OCI-LY7 (cell line): ENCODE measurements at regions not wholly inside any gene's neighbourhood (a gene's known extent, or its start where the extent isn't known, plus 50 kb on each side); places are given as distances from the start of the nearest gene placed in this dataset.

Experiments
- BruUV-seq: library from RNA; stranded (reverse); fragments of 400-500 nt; replicated peaks from 2 replicates; lab custom pipeline; 2021; lab: Mats Ljungman, UMichigan
- CTCF ChIA-PET: fragments of 300-600 bp; sonication (Branson Sonifier 250); formaldehyde crosslinking; loops from one replicate; lab custom pipeline; 2022; ENCODE audit warnings: antibody characterized with exemption; ENCODE audit not compliant: unreplicated experiment; lab: Charles Lee
- POLR2A ChIA-PET: fragments of 300-600 bp; sonication (Branson Sonifier 250); formaldehyde crosslinking; loops from one replicate; lab custom pipeline; 2022; ENCODE audit warnings: antibody characterized with exemption; lab: Charles Lee
- DNase-seq: peaks from one replicate; pipeline ENCODE4 v3.0.0-alpha.2; 2015; ENCODE audit warnings: low spot score
- H2AFZ ChIP-seq: fragments of 200-600 bp; sonication (generic), shearing (Covaris generic); 2 replicates; pipeline ENCODE4 v1.6.1; 2014; ENCODE audit warnings: mild to moderate bottlenecking, antibody characterized with exemption, low read length, moderate library complexity
- H3K27ac ChIP-seq: fragments of 200-600 bp; sonication (generic); 2 replicates; pipeline ENCODE4 v1.5.1; 2014; ENCODE audit warnings: mixed run types, low read depth, mild to moderate bottlenecking, moderate library complexity, low read length, inconsistent platforms; ENCODE audit not compliant: poor library complexity, severe bottlenecking
- H3K36me3 ChIP-seq: fragments of 200-600 bp; sonication (generic); 2 replicates; pipeline ENCODE4 v1.6.1; 2014; ENCODE audit warnings: mild to moderate bottlenecking, antibody characterized with exemption, low read length, moderate library complexity, mixed read lengths; ENCODE audit not compliant: insufficient read depth
- H3K4me1 ChIP-seq: fragments of 200-600 bp; sonication (generic); 2 replicates; pipeline ENCODE4 v1.5.1; 2014; ENCODE audit warnings: mild to moderate bottlenecking, low read length; ENCODE audit not compliant: insufficient read depth, poor library complexity, severe bottlenecking
- H3K4me2 ChIP-seq: fragments of 200-600 bp; sonication (generic); 2 replicates; pipeline ENCODE4 v1.6.1; 2014; ENCODE audit warnings: mild to moderate bottlenecking, low read length
- H3K4me3 ChIP-seq: fragments of 200-600 bp; sonication (generic); 2 replicates; pipeline ENCODE4 v1.5.1; 2014; ENCODE audit warnings: mild to moderate bottlenecking, low read depth, low read length; ENCODE audit not compliant: poor library complexity, severe bottlenecking
- H3K79me2 ChIP-seq: fragments of 200-600 bp; sonication (generic); 2 replicates; pipeline ENCODE4 v1.6.1; 2016; ENCODE audit warnings: low read depth, mild to moderate bottlenecking, low read length, moderate library complexity, mixed read lengths; ENCODE audit not compliant: insufficient read depth
- H3K9me2 ChIP-seq: fragments of 200-600 bp; sonication (generic); 2 replicates; pipeline ENCODE4 v1.6.1; 2016; ENCODE audit warnings: mild to moderate bottlenecking, low read length, mixed read lengths; ENCODE audit not compliant: insufficient read depth
- H3K9me3 ChIP-seq: fragments of 200-600 bp; sonication (generic); 2 replicates; pipeline ENCODE4 v1.6.1; 2014; ENCODE audit warnings: mild to moderate bottlenecking, mixed run types, low read length, mixed read lengths
- H4K20me1 ChIP-seq: fragments of 200-600 bp; sonication (generic); 2 replicates; pipeline ENCODE4 v1.6.1; 2014; ENCODE audit warnings: mild to moderate bottlenecking, antibody characterized with exemption, low read length, moderate library complexity, mixed read lengths; ENCODE audit not compliant: insufficient read depth
- CTCF ChIP-seq: fragments of 200-600 bp; sonication (generic); conservative IDR thresholded peaks from 2 replicates; pipeline ENCODE4 v1.5.1; 2014; ENCODE audit warnings: mild to moderate bottlenecking, antibody characterized with exemption, low read length, moderate library complexity, mixed read lengths
- EZH2phosphoT487 ChIP-seq: fragments of 200-600 bp; sonication (generic); IDR thresholded peaks from 2 replicates; pipeline ENCODE4 v1.6.1; 2018; ENCODE audit warnings: low read depth, borderline replicate concordance, mild to moderate bottlenecking, mixed run types, antibody characterized with exemption, low read length, moderate library complexity, mixed read lengths
- intact Hi-C: fragments of 100-400 bp; cut with micrococcal nuclease; formaldehyde crosslinking; loops from one replicate; pipeline ENCODE4 v1.10.0; 2022; ENCODE audit not compliant: unreplicated experiment

GRCh38 chr6:77010931-77011542, 452.3 kb downstream of the HTR1B start:
- intact Hi-C loops: no loop called here
- H3K9me3 ChIP-seq: no peaks in the 10 kb centered on the region
- no peaks in the 10 kb centered on the region for H3K4me1 ChIP-seq
- BruUV-seq: no TSS peak
- ChIA-PET POLR2A (no interaction called here), CTCF (no interaction called here)
- no peak for DNase-seq
- no peaks in the 10 kb centered on the region for H3K36me3 ChIP-seq
- H2AFZ ChIP-seq: no peak overlapping the region
- H3K9me2 ChIP-seq: no peaks in the 10 kb centered on the region
- no peaks in the 10 kb centered on the region for H4K20me1 ChIP-seq
- H3K27ac ChIP-seq: no peak overlapping the region
- no peak overlapping the region for H3K4me3 ChIP-seq
- H3K79me2 ChIP-seq: no peaks in the 10 kb centered on the region
- no peak overlapping the region for H3K4me2 ChIP-seq
- TF ChIP-seq EZH2phosphoT487: no peak
- TF ChIP-seq CTCF: no peak

- POLR2A ChIA-PET: interaction anchor here (0.5 kb wide), 1 partner anchor 1530 kb away, joined by 10 read pairs; no protein-coding TSS in a partner anchor
- CTCF ChIA-PET: no interaction called here
- Histone ChIP-seq H3K4me1 (no peaks in the 10 kb centered on the region), H2AFZ (no peak overlapping the region), H3K9me3 (no peaks in the 10 kb centered on the region), H4K20me1 (no peaks in the 10 kb centered on the region), H3K79me2 (no peaks in the 10 kb centered on the region), H3K9me2 (no peaks in the 10 kb centered on the region), H3K27ac (no peak overlapping the region), H3K4me3 (no peak overlapping the region), H3K4me2 (no peak overlapping the region), H3K36me3 (no peaks in the 10 kb centered on the region)
- intact Hi-C loops: no loop called here
- DNase-seq: no peak
- TF ChIP-seq EZH2phosphoT487 (no peak), CTCF (no peak)
- no TSS peak for BruUV-seq
These were observed 470.7 kb downstream of the HTR1B start for GRCh38 chr6:76992553-76992952.

- Histone ChIP-seq H2AFZ (no peak overlapping the region), H3K27ac (no peak overlapping the region), H3K9me2 (no peaks in the 10 kb centered on the region), H3K4me3 (no peak overlapping the region), H3K36me3 (no peaks in the 10 kb centered on the region), H3K79me2 (no peaks in the 10 kb centered on the region), H3K4me1 (no peaks in the 10 kb centered on the region), H3K4me2 (no peak overlapping the region), H4K20me1 (no peaks in the 10 kb centered on the region), H3K9me3 (no peaks in the 10 kb centered on the region)
- BruUV-seq: no TSS peak
- TF ChIP-seq EZH2phosphoT487: no peak
- no peak for TF ChIP-seq CTCF
- CTCF ChIA-PET: no interaction called here
- intact Hi-C loops: no loop called here
- DNase-seq: no peak
- POLR2A ChIA-PET: no interaction called here
These were observed 478.7 kb downstream of the HTR1B start for GRCh38 chr6:76984572-76984971.
